ENCODE measurements at regions not wholly inside any gene's neighbourhood (a gene's known extent, or its start where the extent isn't known, plus 50 kb on each side); places are given as distances from the start of the nearest gene placed in this dataset.

- DNase-seq (ENCODE audit: low read depth) = no peak
- H3K4me3 ChIP-seq (ENCODE audit: control insufficient read depth, low read depth, low read length) = no peak overlapping the region
- no peak for TF ChIP-seq CTCF (IDR thresholded peaks at IDR 0.05; ENCODE audit: control insufficient read depth, insufficient read depth, low read depth, low read length, missing control alignments)
Observed at GRCh38 chr18:1676387-1676786, 771.7 kb downstream of the ADCYAP1 start.

GRCh38 chr18:1680108-1680507 is 775.4 kb downstream of the ADCYAP1 start:
- no peak for DNase-seq (ENCODE audit: low read depth)
- no peak overlapping the region for H3K4me3 ChIP-seq (ENCODE audit: control insufficient read depth, low read depth, low read length)
- TF ChIP-seq CTCF (IDR thresholded peaks at IDR 0.05; ENCODE audit: control insufficient read depth, insufficient read depth, low read depth, low read length, missing control alignments) = no peak

GRCh38 chr18:1691863-1692262 is 787.2 kb downstream of the ADCYAP1 start:
- DNase-seq (ENCODE audit: low read depth) = no peak
- no peak overlapping the region for H3K4me3 ChIP-seq (ENCODE audit: control insufficient read depth, low read depth, low read length)
- no peak for TF ChIP-seq CTCF (IDR thresholded peaks at IDR 0.05; ENCODE audit: control insufficient read depth, insufficient read depth, low read depth, low read length, missing control alignments)

- TF ChIP-seq CTCF (IDR thresholded peaks at IDR 0.05; ENCODE audit: control insufficient read depth, insufficient read depth, low read depth, low read length, missing control alignments) = no peak
- H3K4me3 ChIP-seq (ENCODE audit: control insufficient read depth, low read depth, low read length) = no peak overlapping the region
- no peak for DNase-seq (ENCODE audit: low read depth)
Observed at GRCh38 chr18:1708006-1708405, 803.3 kb downstream of the ADCYAP1 start.

GRCh38 chr18:1710114-1710513 is 805.4 kb downstream of the ADCYAP1 start:
- no peak overlapping the region for H3K4me3 ChIP-seq (ENCODE audit: control insufficient read depth, low read depth, low read length)
- no peak for DNase-seq (ENCODE audit: low read depth)
- TF ChIP-seq CTCF (IDR thresholded peaks at IDR 0.05; ENCODE audit: control insufficient read depth, insufficient read depth, low read depth, low read length, missing control alignments) = no peak

GRCh38 chr18:1732143-1732542 is 827.5 kb downstream of the ADCYAP1 start:
- no peak overlapping the region for H3K4me3 ChIP-seq (ENCODE audit: control insufficient read depth, low read depth, low read length)
- TF ChIP-seq CTCF (IDR thresholded peaks at IDR 0.05; ENCODE audit: control insufficient read depth, insufficient read depth, low read depth, low read length, missing control alignments) = no peak
- DNase-seq (ENCODE audit: low read depth) = no peak

- no peak overlapping the region for H3K4me3 ChIP-seq (ENCODE audit: control insufficient read depth, low read depth, low read length)
- TF ChIP-seq CTCF (IDR thresholded peaks at IDR 0.05; ENCODE audit: control insufficient read depth, insufficient read depth, low read depth, low read length, missing control alignments) = no peak
- DNase-seq (ENCODE audit: low read depth) = no peak
Observed at GRCh38 chr18:1746131-1746530, 825.2 kb downstream of the METTL4 start.

All from AG09309 (cell line).